Adipocyte (in vitro differentiated cells): ENCODE measurements at regions not wholly inside any gene's neighbourhood (a gene's known extent, or its start where the extent isn't known, plus 50 kb on each side); places are given as distances from the start of the nearest gene placed in this dataset.

Experiments
- DNase-seq: peaks from one replicate; pipeline ENCODE4 v3.0.0-alpha.2; 2015; ENCODE audit warnings: low read depth
- H3K27me3 ChIP-seq: replicated peaks from 2 replicates; pipeline ENCODE4 v1.7.0; 2013; ENCODE audit warnings: mild to moderate bottlenecking, low read length, moderate library complexity; ENCODE audit not compliant: control insufficient read depth, insufficient read depth
- H3K36me3 ChIP-seq: 2 replicates; pipeline ENCODE4 v1.7.0; 2013; ENCODE audit warnings: low read length, mild to moderate bottlenecking, moderate library complexity; ENCODE audit not compliant: control insufficient read depth, insufficient read depth, severe bottlenecking
- H3K4me1 ChIP-seq: 2 replicates; pipeline ENCODE4 v1.7.0; 2013; ENCODE audit warnings: mild to moderate bottlenecking, low read length, moderate library complexity; ENCODE audit not compliant: control insufficient read depth, insufficient read depth
- H3K4me3 ChIP-seq: 2 replicates; pipeline ENCODE4 v1.7.0; 2013; ENCODE audit warnings: mild to moderate bottlenecking, low read length, moderate library complexity
- H3K9ac ChIP-seq: 2 replicates; pipeline ENCODE4 v1.7.0; 2013; ENCODE audit warnings: mild to moderate bottlenecking, low read length, moderate library complexity
- H3K9me3 ChIP-seq: 2 replicates; pipeline ENCODE4 v1.7.0; 2013; ENCODE audit warnings: mild to moderate bottlenecking, low read length, moderate library complexity; ENCODE audit not compliant: control insufficient read depth

DNA sequence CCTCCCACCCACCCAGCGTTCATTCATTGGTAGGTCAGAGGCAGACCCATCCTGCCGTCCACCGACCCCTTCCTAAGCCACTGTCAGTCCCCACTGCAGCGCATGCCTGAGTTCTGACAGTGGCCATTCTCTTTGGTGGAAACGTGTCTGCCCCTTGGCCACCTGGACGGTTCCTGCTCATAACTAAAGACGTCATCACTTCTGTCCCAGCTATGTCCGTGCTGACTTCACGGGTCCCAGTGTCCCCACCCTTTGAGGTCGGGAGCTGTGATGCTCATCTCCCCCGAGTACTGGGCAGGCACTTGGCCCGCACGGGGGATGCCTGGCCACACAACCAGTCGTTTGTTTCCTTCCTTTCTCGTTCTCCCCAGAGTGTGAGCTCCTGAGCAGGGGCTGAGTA is 267.1 kb downstream of the C16orf95 start:
- peaks cover 14% of the 10 kb centered on the region for H3K9me3 ChIP-seq
- peaks cover 89% of the 10 kb centered on the region for H3K27me3 ChIP-seq
- no peaks in the 10 kb centered on the region for H3K4me1 ChIP-seq
- no peak overlapping the region for H3K9ac ChIP-seq
- H3K36me3 ChIP-seq: no peaks in the 10 kb centered on the region
- no peak overlapping the region for H3K4me3 ChIP-seq
- no peak for DNase-seq

GRCh38 chr16:87051526-87052320 is 265.5 kb downstream of the C16orf95 start:
- peaks cover 14% of the 10 kb centered on the region for H3K9me3 ChIP-seq
- DNase-seq: no peak

DNA sequence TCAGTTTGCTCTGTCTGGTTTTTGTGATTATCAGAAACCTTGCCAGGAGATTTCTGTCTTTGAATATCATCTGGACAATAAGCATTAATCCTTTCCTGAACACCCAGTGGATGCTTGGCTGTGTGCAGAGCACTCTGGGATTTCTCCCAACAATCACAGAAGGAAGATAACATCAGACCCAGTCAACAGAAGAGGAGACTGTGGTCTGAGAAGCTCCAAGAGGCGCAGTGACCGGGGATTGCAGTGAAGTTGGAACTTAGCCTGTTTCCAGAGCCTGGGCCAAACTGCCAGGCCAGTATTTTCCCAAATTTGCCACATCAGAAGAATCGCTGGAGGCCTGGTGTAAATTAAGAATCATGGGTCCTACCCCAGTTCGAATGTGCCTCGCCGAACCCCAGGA is 264.7 kb downstream of the C16orf95 start:
- H3K4me1 ChIP-seq: no peaks in the 10 kb centered on the region
- H3K9me3 ChIP-seq: peaks cover 14% of the 10 kb centered on the region
- peak; percentile 8 for DNase-seq
- H3K36me3 ChIP-seq: no peaks in the 10 kb centered on the region
- peaks cover 74% of the 10 kb centered on the region for H3K27me3 ChIP-seq
- H3K9ac ChIP-seq: no peak overlapping the region
- no peak overlapping the region for H3K4me3 ChIP-seq

More at GRCh38 chr16:87051526-87052320, 265.5 kb downstream of the C16orf95 start:
- H3K4me1 ChIP-seq: no peaks in the 10 kb centered on the region
- H3K27me3 ChIP-seq: peaks cover 81% of the 10 kb centered on the region
- H3K36me3 ChIP-seq: no peaks in the 10 kb centered on the region
- H3K4me3 ChIP-seq: no peak overlapping the region
- no peak overlapping the region for H3K9ac ChIP-seq

DNA sequence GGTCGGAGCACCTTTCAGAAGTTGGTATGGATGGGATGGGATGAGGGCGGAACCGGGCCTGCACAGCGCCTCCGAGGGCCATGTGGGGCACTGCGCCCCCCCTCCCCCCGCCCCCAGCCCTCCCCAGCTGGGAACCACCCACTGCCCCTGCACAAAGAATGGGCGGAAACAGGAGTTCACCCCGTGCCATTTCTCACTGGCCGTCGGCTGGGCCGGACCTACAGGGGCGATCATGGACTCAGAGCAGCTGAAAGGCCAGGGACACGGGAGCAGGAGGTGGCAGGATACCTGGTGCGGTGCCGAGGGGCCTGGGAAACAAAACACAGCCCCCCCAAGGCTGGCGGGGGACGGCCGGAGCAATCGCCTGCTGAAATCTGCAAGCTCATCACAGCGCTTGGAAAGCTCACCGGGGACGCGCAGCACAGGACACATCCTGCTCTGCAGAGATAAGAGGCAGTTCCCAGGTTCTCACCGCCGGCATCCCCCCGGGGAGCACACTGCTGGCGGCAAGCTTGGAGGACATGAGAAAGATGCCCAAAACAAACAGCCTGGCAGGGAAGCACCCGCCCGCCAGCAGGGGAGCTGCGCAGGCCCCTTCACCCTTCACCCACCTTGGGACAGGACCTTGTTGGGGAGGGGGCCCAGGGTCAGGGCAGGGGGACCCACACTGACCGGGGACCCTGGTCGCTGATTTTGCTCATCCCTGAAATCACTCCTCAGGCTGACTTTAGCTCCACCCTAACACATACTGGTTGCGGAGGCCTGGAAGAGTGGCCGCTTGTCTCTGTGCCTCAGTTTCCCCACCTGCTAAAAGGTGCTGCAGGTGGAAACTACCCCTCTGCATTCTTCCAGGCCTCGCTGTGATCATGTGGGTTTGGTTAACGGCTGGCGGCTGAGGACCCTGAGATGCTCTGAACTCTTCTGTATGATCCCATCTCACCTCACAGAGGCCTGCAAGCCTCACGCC is 263.9 kb downstream of the C16orf95 start:
- no peaks in the 10 kb centered on the region for H3K36me3 ChIP-seq
- peak; percentile 5 for DNase-seq

GRCh38 chr16:87054154-87054553 is 263.0 kb downstream of the C16orf95 start:
- H3K9ac ChIP-seq: no peak overlapping the region
- H3K4me3 ChIP-seq: no peak overlapping the region
- no peaks in the 10 kb centered on the region for H3K36me3 ChIP-seq
- peaks cover 63% of the 10 kb centered on the region for H3K27me3 ChIP-seq
- no peaks in the 10 kb centered on the region for H3K4me1 ChIP-seq
- no peak for DNase-seq
- H3K9me3 ChIP-seq: peaks cover 14% of the 10 kb centered on the region

More for the DNA sequence above, 263.9 kb downstream of the C16orf95 start:
- Histone ChIP-seq H3K27me3 (peaks cover 66% of the 10 kb centered on the region), H3K4me3 (no peak overlapping the region), H3K9me3 (peaks cover 14% of the 10 kb centered on the region), H3K9ac (no peak overlapping the region), H3K4me1 (no peaks in the 10 kb centered on the region)

GRCh38 chr16:87054856-87055255 is 262.3 kb downstream of the C16orf95 start:
- H3K4me1 ChIP-seq: no peaks in the 10 kb centered on the region
- DNase-seq: no peak
- H3K36me3 ChIP-seq: no peaks in the 10 kb centered on the region
- H3K4me3 ChIP-seq: no peak overlapping the region
- H3K9ac ChIP-seq: no peak overlapping the region
- peaks cover 14% of the 10 kb centered on the region for H3K9me3 ChIP-seq
- H3K27me3 ChIP-seq: peaks cover 56% of the 10 kb centered on the region

GRCh38 chr16:87056083-87056482 is 261.1 kb downstream of the C16orf95 start:
- no peaks in the 10 kb centered on the region for H3K4me1 ChIP-seq
- H3K4me3 ChIP-seq: no peak overlapping the region
- peaks cover 49% of the 10 kb centered on the region for H3K27me3 ChIP-seq
- peaks cover 14% of the 10 kb centered on the region for H3K9me3 ChIP-seq
- peak; percentile 35 for DNase-seq
- H3K36me3 ChIP-seq: no peaks in the 10 kb centered on the region
- H3K9ac ChIP-seq: no peak overlapping the region

GRCh38 chr16:87056551-87056950 is 260.6 kb downstream of the C16orf95 start:
- Histone ChIP-seq H3K9ac (no peak overlapping the region), H3K36me3 (no peaks in the 10 kb centered on the region), H3K9me3 (peaks cover 14% of the 10 kb centered on the region), H3K4me1 (no peaks in the 10 kb centered on the region), H3K4me3 (no peak overlapping the region), H3K27me3 (peaks cover 45% of the 10 kb centered on the region)
- no peak for DNase-seq

DNA sequence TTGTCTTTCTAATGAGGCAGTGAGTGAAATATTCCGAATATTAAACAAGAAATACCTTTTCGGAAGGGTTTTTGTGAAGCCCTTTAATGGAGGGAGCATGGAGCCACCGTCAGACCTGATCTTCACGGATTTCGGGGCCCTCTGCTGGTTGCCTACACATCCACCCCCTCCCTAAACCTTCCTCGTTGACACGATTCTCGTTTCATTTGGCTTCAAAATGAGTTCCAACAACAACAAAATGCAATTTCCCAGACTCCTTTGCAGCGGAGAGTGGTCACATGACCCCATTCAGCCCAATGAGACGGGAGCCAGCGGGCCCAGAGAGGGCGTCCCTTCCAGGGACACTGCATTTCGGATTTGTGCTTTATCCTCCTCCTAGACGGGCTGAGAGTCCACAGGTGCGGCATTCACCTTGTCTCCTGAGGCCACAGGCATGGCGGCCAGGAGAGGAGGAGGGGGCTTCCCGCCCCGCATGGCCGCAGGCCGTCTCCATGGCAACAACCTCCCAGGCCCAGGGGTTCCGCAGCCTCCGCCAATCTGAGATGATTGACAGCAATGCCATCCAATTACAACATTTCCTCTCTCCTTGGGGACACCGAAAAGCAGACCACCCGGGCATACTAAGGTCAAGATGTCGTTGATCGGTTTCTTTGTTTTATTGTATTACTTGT is 259.8 kb downstream of the C16orf95 start:
- peaks cover 14% of the 10 kb centered on the region for H3K9me3 ChIP-seq
- no peaks in the 10 kb centered on the region for H3K4me1 ChIP-seq
- H3K9ac ChIP-seq: no peak overlapping the region
- H3K36me3 ChIP-seq: no peaks in the 10 kb centered on the region
- no peak overlapping the region for H3K4me3 ChIP-seq
- DNase-seq: no peak
- H3K27me3 ChIP-seq: peaks cover 38% of the 10 kb centered on the region

GRCh38 chr16:87057951-87058560 is 259.1 kb downstream of the C16orf95 start:
- DNase-seq: no peak
- peaks cover 14% of the 10 kb centered on the region for H3K9me3 ChIP-seq

More at GRCh38 chr16:87057951-87058560, 259.1 kb downstream of the C16orf95 start:
- Histone ChIP-seq H3K36me3 (no peaks in the 10 kb centered on the region), H3K27me3 (peaks cover 34% of the 10 kb centered on the region), H3K4me3 (no peak overlapping the region), H3K4me1 (no peaks in the 10 kb centered on the region), H3K9ac (no peak overlapping the region)
